GM21529 (cell line): ENCODE measurements at regions not wholly inside any gene's neighbourhood (a gene's known extent, or its start where the extent isn't known, plus 50 kb on each side); places are given as distances from the start of the nearest gene placed in this dataset.
"Not testable (repeated sequence)": the region's sequence is repeated elsewhere in the genome, so short reads cannot be mapped to it uniquely, and the experiment has no call there.

Experiments used
- ATAC-seq: cut with Tn5 transposase; IDR thresholded peaks from one replicate; pipeline ENCODE4 v1.9.1; 2021; ENCODE audit not compliant: unreplicated experiment

GRCh38 chr12:105626653-105627052 is 296.2 kb downstream of the C12orf75 start:
- ATAC-seq, result no peak

DNA sequence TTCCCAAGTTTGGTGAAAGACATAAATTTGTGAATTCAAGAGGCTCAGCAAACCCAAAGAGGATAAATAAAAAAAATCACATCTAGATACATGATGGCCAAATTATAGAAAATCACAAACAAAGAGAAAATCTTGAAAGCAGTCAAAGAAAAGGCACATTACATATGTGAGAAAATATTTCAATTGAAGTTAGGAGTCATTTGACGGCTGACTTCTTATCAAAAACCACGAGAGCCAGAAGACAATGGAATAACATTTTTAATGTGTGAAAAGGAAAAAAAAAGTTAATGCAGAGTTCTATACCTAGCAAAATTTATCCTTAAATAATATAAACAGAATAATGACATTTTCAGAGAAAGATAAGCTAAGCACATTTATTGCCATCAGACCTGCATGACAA is 307.0 kb downstream of the C12orf75 start:
- no peak for ATAC-seq

GRCh38 chr12:105640761-105641160 is 310.3 kb downstream of the C12orf75 start:
- ATAC-seq, result no peak

- no peak for ATAC-seq
Observed at GRCh38 chr12:105641749-105642148, 311.3 kb downstream of the C12orf75 start.

- no peak for ATAC-seq
Observed at GRCh38 chr12:105644770-105645169, 314.3 kb downstream of the C12orf75 start.

DNA sequence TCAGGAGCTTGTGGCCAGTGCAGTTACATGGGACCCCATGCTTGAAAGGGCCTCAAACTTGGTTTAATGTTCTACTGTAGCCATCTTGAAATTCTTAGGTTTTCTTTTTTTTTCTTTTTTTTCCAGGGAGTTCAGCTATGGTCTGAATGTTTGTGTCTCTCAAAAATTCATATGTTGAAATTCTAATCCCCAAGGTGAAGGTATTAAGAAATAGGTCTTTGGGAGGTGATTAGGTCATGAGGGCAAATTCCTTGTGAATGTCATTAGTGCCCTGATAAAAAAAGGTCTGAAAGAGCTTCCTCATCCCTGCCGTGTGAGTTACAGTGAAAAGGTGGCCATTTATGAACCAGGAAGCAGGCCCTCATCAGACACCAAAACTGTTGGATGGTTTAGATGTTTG is 324.1 kb downstream of the C12orf75 start:
- no peak for ATAC-seq

DNA sequence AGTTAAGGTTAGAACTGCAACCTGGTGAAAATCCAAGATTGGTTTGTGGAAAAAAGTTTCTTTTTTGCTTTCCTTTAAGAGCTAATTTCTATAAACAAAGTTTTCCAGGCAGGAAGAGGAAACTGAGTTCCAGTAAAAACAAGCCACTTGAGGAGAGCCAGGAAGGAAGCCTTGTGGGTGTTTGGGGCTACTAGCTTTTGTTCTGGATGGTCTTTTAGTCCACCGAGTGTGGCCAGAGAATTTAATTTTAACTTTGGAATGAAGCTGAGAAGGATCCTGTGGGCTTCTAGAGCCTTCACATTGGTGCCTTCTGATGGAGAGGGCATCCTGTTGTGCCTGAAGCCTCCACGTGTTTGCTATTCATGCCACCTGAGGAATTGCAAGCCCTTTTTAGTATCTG is 327.9 kb downstream of the C12orf75 start:
- no peak for ATAC-seq

- no peak for ATAC-seq
Observed at GRCh38 chr12:105659355-105660075, 329.0 kb downstream of the C12orf75 start.

- ATAC-seq, result not testable (repeated sequence)
Observed at GRCh38 chr12:105664765-105665164, 334.3 kb downstream of the C12orf75 start.

- ATAC-seq, result no peak
Observed at GRCh38 chr12:105665366-105665765, 334.9 kb downstream of the C12orf75 start.

- ATAC-seq, result no peak
Observed at GRCh38 chr12:105667973-105668743, 337.7 kb downstream of the C12orf75 start.

DNA sequence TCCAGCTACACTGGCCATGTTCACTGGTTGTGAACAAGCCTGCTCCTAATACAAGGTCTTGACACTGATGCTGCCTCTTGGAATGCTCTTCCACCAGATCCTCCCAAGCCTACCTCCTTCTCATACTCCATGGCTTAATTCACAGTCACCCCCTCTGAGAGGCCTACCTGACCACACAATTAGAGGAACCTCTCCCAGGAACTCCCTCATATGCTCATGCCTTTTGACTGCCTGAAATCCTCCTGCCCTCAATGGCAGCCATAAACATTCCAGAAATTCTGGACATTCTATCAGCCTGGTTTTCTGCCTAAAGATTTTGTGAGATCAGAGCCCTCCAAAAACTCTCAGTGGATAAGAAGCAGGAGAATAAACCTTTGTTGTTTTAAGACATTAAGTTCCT is 340.2 kb downstream of the C12orf75 start:
- no peak for ATAC-seq

GRCh38 chr12:105671720-105672119 is 341.2 kb downstream of the C12orf75 start:
- no peak for ATAC-seq

DNA sequence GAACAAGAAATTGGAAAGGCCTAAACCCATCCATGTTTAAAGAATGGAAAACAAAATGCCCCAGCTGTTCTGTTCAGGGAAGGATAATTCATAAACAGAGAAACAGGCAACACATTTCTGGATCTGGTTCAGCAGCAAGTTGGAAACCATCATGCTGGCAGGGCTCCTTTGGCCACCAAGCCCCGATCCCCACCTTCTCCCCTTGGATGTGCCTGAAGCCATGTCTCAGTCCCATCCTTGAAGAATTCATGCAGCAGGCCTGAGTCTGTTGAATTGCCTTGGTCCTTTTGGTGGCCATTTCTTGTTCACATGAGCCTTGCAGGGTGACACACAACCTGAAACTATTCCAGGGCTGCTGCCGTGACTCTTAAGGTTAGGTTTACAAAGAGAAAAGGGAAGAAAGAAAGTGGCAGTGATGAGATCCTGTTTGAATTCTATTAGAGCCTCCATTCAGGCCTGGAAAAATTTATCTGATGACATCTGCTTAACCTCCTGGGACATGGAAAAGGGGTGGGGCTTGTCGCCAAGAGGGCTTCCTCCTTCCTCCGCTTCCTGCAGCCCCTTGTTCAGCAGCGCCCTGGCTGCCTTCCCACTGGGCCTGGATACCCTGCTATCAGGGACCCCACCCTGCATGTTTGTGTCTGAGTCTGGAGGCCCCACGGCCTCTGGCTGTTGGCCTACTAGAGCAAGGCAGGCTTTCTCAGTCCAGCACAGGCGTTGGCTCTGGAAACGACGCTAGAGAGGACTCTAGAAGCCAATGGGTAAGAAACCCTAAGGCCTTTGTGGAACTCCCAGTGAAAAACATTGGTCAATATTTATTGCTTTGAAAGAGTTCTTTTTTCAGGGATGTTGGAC is 341.9 kb downstream of the C12orf75 start:
- no peak for ATAC-seq

DNA sequence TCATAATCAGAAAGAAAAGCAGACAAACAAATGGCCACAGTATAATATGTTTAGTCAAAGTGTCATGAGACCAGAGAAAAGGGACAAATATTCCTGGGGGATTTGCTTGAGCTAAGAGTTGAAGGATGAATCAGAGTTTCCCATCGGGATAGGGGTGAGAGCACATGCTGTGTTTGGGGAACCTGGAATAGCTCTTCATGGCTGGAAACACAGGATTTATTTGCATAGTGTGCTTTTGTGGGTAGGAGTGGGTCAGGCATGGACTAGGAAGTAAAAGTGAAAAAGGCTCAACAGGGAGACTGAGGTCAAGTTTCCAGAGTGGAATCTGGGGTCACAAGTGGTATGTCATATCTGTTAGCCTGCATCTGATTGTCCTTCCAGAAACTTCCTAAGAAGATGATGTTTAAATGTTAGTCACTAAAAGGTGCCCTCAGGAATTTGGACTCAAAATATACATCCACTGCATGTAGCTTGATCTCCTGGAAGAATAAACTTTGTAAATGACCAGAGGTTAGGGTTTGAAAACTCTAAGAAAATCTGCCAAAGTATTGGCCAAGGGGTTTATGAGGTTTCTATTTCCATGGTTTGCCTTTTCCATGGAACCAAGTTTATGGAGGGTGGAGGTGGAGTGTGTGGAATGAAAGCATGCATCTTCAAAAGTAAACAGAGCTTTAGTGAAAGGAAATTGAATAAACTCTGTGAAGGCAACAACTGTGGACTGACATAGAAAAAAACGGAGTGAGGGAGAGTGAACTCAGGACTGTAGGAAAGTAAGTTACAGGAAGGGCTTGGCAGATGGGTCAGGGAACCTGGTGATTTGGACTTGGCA is 344.6 kb downstream of the C12orf75 start:
- ATAC-seq, result no peak

- ATAC-seq, result no peak
Observed at GRCh38 chr12:105676694-105677093, 346.2 kb downstream of the C12orf75 start.

- ATAC-seq, result no peak
Observed at GRCh38 chr12:105677672-105678071, 347.2 kb downstream of the C12orf75 start.

GRCh38 chr12:105679982-105680381 is 349.5 kb downstream of the C12orf75 start:
- ATAC-seq, result no peak

- no peak for ATAC-seq
Observed at GRCh38 chr12:105681341-105681740, 350.9 kb downstream of the C12orf75 start.

- not testable (repeated sequence) for ATAC-seq
Observed at GRCh38 chr12:105682821-105683220, 352.3 kb downstream of the C12orf75 start.

DNA sequence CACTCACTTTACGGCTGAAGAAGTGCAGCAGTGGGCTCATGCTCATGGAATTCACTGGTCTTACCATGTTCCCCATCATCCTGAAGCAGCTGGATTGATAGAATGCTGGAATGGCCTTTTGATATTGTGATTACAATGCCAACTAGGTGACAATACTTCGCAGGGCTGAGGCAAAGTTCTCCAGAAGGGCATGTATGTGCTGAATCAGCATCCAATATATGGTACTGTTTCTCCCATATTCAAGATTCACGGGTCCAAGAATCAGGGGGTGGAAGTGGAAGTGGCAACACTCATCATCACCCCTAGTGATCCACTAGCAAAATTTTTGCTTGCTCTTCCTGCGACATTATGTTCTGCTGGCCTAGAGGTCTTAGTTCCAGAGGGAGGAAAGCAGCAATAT is 353.3 kb downstream of the C12orf75 start:
- ATAC-seq, result not testable (repeated sequence)
